BE2C (cell line): ENCODE measurements at regions not wholly inside any gene's neighbourhood (a gene's known extent, or its start where the extent isn't known, plus 50 kb on each side); places are given as distances from the start of the nearest gene placed in this dataset.

Experiments used
- DNase-seq: peaks from one replicate; pipeline ENCODE4 v3.0.0-alpha.2; 2020
- H3K27me3 ChIP-seq: fragments of 250-450 bp; sonication (Bioruptor Pico); 2 replicates; pipeline ENCODE4 v1.5.1; 2020; ENCODE audit warnings: mild to moderate bottlenecking
- H3K36me3 ChIP-seq: fragments of 250-450 bp; sonication (Bioruptor Pico); 2 replicates; pipeline ENCODE4 v1.5.1; 2020; ENCODE audit warnings: mild to moderate bottlenecking
- H3K4me1 ChIP-seq: fragments of 250-450 bp; sonication (Bioruptor Pico); 2 replicates; pipeline ENCODE4 v1.5.1; 2020
- H3K4me3 ChIP-seq: 2 replicates; pipeline ENCODE4 v1.5.1; 2011; ENCODE audit warnings: low read depth, low read length
- H3K9me3 ChIP-seq: fragments of 250-450 bp; sonication (Bioruptor Pico); 2 replicates; pipeline ENCODE4 v1.5.1; 2020
- TF ChIP-seq, protein P1 (sequence below): IDR thresholded peaks from 2 replicates; pipeline ENCODE4 v1.5.1; 2012; ENCODE audit warnings: mild to moderate bottlenecking, low read depth, low read length

- no peaks in the 10 kb centered on the region for H3K27me3 ChIP-seq
- no peaks in the 10 kb centered on the region for H3K36me3 ChIP-seq
- H3K9me3 ChIP-seq, result no peaks in the 10 kb centered on the region
- TF ChIP-seq, protein P1, sequence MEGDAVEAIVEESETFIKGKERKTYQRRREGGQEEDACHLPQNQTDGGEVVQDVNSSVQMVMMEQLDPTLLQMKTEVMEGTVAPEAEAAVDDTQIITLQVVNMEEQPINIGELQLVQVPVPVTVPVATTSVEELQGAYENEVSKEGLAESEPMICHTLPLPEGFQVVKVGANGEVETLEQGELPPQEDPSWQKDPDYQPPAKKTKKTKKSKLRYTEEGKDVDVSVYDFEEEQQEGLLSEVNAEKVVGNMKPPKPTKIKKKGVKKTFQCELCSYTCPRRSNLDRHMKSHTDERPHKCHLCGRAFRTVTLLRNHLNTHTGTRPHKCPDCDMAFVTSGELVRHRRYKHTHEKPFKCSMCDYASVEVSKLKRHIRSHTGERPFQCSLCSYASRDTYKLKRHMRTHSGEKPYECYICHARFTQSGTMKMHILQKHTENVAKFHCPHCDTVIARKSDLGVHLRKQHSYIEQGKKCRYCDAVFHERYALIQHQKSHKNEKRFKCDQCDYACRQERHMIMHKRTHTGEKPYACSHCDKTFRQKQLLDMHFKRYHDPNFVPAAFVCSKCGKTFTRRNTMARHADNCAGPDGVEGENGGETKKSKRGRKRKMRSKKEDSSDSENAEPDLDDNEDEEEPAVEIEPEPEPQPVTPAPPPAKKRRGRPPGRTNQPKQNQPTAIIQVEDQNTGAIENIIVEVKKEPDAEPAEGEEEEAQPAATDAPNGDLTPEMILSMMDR, result no peak
- no peak for DNase-seq
- H3K4me1 ChIP-seq, result no peaks in the 10 kb centered on the region
- no peak overlapping the region for H3K4me3 ChIP-seq
Measured at GRCh38 chr4:71081192-71081591, 87.7 kb downstream of the DCK start.

- no peak for DNase-seq
- no peak overlapping the region for H3K4me3 ChIP-seq
- TF ChIP-seq, protein P1, result no peak
- no peaks in the 10 kb centered on the region for H3K4me1 ChIP-seq
- H3K36me3 ChIP-seq, result no peaks in the 10 kb centered on the region
- no peaks in the 10 kb centered on the region for H3K9me3 ChIP-seq
- no peaks in the 10 kb centered on the region for H3K27me3 ChIP-seq
Measured at GRCh38 chr4:71093745-71094144, 100.3 kb downstream of the DCK start.

- H3K27me3 ChIP-seq, result no peaks in the 10 kb centered on the region
- H3K36me3 ChIP-seq, result no peaks in the 10 kb centered on the region
- H3K9me3 ChIP-seq, result no peaks in the 10 kb centered on the region
- TF ChIP-seq, protein P1, result no peak
- no peak for DNase-seq
- no peak overlapping the region for H3K4me3 ChIP-seq
- H3K4me1 ChIP-seq, result no peaks in the 10 kb centered on the region
Measured at GRCh38 chr4:71094201-71094600, 100.8 kb downstream of the DCK start.

DNA sequence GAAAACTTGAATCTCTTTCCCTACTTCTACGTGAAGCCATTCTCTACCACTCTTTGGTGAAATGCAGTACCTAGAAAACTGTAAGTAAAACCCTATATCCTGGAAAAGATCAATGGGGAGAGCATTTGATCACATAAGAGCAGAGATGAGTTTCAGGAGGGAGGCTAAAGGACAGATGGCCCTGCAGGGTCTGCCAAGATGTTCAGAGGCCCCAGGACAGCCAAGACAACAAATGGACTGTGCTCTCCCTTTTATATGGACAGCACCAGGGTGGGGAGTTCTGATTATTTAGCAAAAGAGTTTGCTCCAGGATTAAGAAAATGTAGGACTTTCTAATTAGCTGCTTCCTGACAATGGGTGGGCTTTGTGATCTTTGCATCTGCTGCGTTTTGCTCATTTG, 101.7 kb downstream of the DCK start:
- H3K4me3 ChIP-seq, result no peak overlapping the region
- TF ChIP-seq, protein P1, result no peak
- H3K36me3 ChIP-seq, result no peaks in the 10 kb centered on the region
- H3K4me1 ChIP-seq, result no peaks in the 10 kb centered on the region
- no peaks in the 10 kb centered on the region for H3K27me3 ChIP-seq
- no peak for DNase-seq
- no peaks in the 10 kb centered on the region for H3K9me3 ChIP-seq

- Histone ChIP-seq H3K4me1 (no peaks in the 10 kb centered on the region), H3K36me3 (no peaks in the 10 kb centered on the region), H3K9me3 (no peaks in the 10 kb centered on the region), H3K27me3 (no peaks in the 10 kb centered on the region), H3K4me3 (no peak overlapping the region)
- TF ChIP-seq, protein P1, result no peak
- no peak for DNase-seq
Measured at GRCh38 chr4:71095545-71095944, 102.1 kb downstream of the DCK start.

DNA sequence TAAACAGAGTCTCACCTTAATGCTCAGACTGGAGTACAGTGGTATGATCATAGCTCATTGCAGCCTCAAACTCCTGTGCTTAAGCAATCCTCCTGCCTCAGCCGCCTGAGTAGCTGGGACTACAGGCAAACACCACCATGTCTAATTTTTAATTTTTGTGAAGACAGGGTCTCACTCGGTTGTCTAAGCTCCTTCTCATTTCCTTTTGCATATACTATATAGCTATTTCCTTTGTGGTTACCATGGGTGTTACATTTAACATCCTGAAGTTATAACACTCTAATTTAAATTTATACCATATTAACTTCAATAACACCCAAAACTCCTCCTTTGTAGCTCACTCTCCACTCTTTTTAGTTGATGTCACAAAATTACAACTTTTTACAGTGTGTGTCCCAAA, 114.3 kb downstream of the DCK start:
- Histone ChIP-seq H3K4me1 (no peaks in the 10 kb centered on the region), H3K4me3 (no peak overlapping the region), H3K9me3 (no peaks in the 10 kb centered on the region), H3K27me3 (no peaks in the 10 kb centered on the region), H3K36me3 (no peaks in the 10 kb centered on the region)
- TF ChIP-seq, protein P1, result no peak
- no peak for DNase-seq
